Skin epidermis (tissue), 12 donors: ENCODE measurements at regions not wholly inside any gene's neighbourhood (a gene's known extent, or its start where the extent isn't known, plus 50 kb on each side); places are given as distances from the start of the nearest gene placed in this dataset.

Source experiments
- H3K27ac ChIP-seq, 21 experiments: fragments of 200-600 bp; sonication (generic) in 11 of 21; one replicate each; pipeline ENCODE4 v1.5.0; 2020; ENCODE audit warnings: mild to moderate bottlenecking in 3 of 21, inconsistent platforms in 2 of 21, moderate library complexity in 2 of 21
- H3K4me3 ChIP-seq, 7 experiments: fragments of 200-600 bp; sonication (generic) in 2 of 7; one replicate each; pipeline ENCODE4 v1.5.0; 2020; ENCODE audit warnings: inconsistent platforms in 2 of 7, mild to moderate bottlenecking in 2 of 7, moderate library complexity in 1 of 7

DNA sequence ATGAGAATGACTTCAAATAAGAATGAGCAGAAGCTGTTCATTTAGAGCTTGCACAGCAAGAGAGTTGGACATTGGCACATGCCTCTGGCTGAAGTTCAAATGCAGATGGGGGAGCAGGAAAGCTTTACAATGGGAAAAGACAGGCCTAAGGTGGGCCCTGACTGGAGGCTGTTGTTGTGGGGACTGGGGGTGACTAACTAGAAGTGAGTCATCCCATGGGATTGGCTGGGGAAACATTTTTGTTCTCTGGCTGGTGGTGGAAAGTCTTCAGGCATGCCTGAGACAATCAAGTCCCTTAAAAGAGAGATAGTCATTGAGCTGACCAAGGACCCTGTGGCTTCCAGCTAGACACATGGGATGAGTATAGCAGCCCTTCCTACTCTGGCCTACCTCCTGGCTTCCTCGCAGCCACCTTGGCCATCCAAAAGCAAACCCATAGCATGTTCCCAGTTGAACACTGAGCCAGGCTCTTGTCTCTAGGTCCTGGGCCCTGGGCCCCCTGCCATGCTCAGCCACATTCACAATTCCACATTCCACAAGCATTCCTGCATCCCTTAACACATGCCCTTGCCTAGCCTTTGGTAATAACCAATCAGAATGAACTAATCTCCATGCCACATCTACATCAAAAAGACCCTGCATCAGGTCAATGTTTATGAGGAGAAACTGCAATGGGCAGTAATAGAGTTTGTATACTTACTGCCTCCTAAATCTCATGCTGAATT lies 873.4 kb downstream of the NLGN4Y start:
- no peak overlapping the region for H3K4me3 ChIP-seq
- H3K27ac ChIP-seq, result no peak overlapping the region

DNA sequence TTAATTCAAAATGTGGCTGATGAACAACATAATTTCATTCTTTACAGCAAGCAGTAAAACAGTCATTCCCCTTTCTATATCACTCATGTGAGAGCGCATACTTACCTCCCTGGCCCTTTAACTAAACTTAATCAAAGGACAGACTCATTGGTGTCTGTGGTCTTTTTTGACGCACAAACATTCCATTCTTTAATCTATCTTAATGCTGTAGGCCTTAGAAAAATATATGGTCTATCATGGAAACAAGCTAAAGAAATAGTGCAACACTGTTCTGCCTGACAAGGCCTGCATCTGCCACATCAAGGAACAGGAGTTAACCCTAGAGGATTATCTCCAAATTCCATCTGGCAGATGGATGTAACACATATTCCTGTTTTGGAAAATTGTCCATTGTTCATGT lies 878.1 kb downstream of the NLGN4Y start:
- Histone ChIP-seq H3K4me3 (no peak overlapping the region), H3K27ac (no peak overlapping the region)

DNA sequence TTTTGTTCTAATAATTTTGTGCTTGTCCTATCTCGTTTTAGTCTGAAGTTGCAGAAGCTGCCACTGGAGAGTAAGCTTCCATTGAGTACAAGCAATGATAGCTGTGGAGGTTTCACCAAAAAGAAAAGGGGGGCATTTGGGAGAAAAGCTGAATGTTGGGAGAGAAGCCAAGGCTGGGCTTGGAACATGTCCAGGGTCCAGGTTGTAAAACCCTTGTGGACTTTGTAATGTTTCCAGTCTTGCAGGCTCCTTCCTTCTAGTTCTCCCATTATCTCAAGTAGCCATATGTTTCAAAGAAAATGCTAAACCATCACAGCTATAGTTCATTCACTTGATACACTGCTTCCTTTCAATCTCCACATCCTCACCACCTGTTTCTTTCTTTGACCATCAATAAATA lies 880.2 kb downstream of the NLGN4Y start:
- Histone ChIP-seq H3K4me3 (no peak overlapping the region), H3K27ac (no peak overlapping the region)

DNA sequence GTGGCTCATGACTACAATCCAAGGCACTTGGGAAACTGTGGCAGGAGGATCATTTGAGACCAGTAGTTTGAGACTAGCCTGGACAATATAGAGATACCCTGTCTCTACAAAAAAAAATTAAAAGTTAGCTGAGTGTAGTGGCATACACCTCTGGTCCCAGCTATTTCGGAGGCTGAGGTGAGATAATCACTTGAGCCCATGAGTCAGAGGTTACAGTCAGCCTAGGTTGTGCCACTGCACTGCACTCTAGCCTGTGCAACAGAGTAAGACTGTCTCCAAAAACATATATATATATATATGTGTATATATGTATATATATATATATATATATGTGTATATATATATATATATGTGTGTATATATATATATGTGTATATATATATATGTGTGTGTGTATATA lies 890.8 kb downstream of the NLGN4Y start:
- Histone ChIP-seq H3K27ac (no peak overlapping the region), H3K4me3 (no peak overlapping the region)

DNA sequence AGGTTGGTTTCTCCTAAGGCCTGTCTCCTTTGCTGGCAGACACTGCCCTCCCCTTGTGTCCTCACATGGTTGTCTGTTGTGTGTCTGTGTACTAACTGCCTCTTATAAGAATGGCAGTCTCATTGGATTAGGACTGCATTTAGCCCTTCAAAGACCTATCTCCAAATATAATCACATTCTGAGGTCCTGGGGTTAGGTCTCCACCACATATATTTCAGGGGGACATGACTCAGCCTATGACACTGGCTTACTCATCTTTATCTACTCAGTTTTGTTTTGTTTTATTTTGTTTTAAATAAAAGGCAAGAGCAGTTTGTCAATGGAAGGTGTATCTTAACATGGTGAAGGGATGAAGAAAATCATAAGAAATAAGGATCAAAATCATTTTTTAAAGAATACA lies 894.3 kb downstream of the NLGN4Y start:
- Histone ChIP-seq H3K27ac (no peak overlapping the region), H3K4me3 (no peak overlapping the region)

DNA sequence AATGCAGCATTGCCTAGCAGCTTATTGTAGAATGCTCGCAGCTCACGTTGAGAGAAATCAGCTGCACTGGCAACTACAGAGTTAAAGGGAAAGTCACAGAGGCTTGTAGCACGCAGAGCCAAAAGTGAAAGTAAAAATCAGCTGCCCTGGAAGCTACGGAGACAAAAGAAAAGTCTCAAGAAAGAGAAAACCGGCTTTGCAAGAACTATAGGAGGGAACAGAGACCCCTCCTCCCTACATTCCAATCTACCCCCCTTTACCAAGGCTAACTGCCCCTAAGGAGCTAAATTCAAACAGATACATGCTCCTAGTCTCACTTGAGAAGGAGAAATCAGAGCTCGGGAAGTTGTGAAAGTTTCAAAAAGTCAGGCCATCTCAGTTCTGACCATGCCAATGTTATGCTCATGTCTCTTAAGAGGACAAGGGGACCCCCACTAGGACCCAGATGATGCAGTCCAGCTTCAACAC lies 900.4 kb downstream of the NLGN4Y start:
- Histone ChIP-seq H3K4me3 (peak overlapping the region in 6 of 7 experiments; percentile 15 to 34 (median 26)), H3K27ac (peak overlapping the region in 10 of 21 experiments; percentile 17 to 86 (median 70))

DNA sequence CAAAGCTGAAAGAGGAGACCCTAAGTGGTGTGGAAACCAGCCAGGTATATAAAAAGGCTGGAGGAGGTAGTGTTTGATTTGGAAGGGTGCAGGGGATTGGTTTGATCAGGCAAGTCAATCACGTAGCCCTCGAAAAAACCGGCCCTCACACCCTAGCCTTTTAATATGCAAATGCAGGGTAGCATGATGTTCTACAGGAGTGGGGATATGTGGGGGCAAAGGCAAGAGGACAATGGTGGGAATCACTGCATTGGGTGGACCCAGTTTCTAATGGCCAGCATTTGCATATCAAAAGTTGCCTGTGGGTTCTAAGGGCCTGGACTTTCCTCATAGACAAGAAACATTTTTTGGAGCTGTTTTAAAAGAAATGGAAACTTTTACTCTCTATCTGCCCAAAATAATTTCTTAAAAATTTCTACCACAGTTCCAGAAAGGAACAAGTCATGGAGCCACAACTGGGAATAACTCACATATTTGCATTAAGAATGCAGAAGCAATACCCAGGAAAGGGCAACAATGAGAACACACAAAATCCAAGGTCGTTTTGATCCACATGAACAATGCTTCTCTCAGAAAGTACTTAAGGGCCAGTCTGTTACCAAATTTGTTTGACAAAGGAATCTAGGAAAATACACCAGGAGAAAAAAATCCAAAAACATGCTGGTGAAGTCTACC lies 915.8 kb downstream of the NLGN4Y start:
- no peak overlapping the region for H3K4me3 ChIP-seq
- H3K27ac ChIP-seq, result no peak overlapping the region

DNA sequence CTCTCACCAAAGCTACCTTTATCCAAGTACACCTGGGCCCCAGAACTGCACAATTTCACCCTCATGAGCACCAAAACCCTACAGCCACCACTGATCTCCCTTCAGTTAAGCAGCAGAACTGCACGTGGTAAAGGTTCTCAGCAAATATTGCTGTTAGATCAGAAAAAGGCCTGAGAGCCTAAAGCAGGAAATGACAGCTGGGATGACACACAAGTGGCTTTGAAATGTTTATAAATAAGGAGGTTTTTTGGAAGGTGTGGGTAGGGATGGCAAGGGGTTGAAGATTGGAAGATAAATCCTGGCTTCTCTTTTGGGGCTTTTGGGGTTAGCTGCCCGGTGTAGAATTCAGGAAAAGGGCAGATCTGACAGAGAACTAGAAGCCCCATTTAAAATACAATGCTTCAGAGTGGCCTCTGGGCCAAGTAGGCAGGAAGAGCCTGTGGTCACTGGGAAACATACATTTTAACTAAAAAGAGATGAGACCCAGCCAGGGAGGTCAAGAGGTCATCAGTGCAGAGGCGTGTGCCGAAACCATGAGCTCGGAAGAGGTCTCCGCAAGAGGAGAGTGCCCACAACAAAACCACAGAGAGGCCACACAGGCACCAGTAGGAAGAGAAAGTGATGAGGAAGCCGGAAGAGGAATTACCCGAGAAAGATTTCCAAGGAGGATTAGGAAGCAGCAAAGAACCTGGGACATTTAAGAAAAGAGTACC lies 916.5 kb downstream of the NLGN4Y start:
- no peak overlapping the region for H3K27ac ChIP-seq

DNA sequence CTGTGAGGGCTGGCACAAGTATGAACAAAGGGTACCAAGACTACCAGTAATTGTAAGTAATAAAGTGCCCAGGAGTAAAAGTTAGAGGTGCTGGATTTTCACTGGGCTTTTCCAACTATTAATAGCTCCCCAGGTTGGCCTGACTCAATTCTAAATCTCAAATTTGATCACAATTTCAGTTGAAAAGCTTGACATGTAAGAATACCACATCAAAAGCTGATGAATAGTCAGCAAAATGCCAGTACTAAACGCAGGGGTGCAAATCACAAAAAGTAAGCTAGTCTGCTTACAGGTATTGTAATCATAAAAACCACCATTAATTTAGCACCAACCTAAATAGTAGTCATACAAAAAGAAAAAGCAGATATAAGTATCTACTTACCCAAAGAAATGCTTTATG lies 917.5 kb downstream of the NLGN4Y start:
- H3K4me3 ChIP-seq, result no peak overlapping the region
- no peak overlapping the region for H3K27ac ChIP-seq

More for the DNA sequence above, 916.5 kb downstream of the NLGN4Y start:
- H3K4me3 ChIP-seq, result no peak overlapping the region

DNA sequence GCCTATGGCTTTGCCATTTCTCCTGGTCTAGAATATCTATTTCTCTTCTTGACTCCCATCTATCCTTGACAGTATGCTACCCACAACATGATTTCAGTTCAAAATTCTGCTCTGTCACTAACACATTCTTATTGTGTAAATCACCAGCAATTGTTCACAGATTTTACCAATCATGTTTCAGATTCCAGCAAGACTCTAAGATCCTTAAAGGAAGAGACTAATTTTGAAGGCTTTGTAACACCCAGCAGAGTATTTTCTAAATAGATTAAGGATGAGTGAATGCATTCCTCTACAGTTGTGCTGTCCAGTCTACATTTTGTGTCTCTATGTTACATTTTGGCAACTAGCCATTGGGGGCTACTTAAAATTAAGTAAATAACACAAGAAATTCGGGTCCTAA lies 921.5 kb downstream of the NLGN4Y start:
- Histone ChIP-seq H3K4me3 (no peak overlapping the region), H3K27ac (no peak overlapping the region)

DNA sequence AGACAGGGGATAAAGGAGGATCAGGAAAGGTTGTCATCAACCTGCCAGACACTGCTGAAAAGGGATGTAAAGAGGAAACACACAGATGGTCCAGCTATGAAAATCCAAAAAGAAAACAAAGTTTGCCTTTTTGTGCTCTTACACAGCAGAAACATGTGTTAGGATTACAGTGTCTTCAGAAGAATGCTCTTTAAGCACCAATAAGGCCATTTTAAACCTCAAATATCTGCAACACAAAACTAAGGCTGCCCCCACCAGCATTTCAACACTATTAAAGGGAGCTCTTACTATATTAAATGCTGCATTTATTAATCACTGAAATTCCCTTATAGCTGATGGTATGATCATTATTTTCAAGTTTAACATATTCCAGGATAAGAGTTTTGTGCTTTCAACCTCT lies 922.5 kb downstream of the NLGN4Y start:
- H3K27ac ChIP-seq, result no peak overlapping the region
- H3K4me3 ChIP-seq, result no peak overlapping the region

DNA sequence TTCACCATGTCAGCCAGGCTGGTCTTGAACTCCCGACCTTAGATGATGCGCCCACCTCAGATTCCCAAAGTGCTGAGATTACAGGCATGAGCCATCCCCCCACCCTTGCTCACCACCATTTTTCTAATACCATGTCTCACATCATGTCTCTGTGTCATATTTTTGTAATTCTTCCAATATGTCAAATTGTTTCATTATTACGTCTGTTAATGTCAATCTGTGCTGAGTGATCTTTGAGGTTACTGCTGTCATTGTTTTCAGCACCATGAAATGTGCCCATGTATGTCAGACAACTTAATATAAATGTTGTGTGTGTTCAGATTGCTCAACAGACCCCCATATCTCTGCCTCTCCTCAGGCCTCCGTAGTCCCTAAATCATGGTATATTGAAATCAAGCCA lies 923.6 kb downstream of the NLGN4Y start:
- no peak overlapping the region for H3K27ac ChIP-seq
- H3K4me3 ChIP-seq, result no peak overlapping the region

DNA sequence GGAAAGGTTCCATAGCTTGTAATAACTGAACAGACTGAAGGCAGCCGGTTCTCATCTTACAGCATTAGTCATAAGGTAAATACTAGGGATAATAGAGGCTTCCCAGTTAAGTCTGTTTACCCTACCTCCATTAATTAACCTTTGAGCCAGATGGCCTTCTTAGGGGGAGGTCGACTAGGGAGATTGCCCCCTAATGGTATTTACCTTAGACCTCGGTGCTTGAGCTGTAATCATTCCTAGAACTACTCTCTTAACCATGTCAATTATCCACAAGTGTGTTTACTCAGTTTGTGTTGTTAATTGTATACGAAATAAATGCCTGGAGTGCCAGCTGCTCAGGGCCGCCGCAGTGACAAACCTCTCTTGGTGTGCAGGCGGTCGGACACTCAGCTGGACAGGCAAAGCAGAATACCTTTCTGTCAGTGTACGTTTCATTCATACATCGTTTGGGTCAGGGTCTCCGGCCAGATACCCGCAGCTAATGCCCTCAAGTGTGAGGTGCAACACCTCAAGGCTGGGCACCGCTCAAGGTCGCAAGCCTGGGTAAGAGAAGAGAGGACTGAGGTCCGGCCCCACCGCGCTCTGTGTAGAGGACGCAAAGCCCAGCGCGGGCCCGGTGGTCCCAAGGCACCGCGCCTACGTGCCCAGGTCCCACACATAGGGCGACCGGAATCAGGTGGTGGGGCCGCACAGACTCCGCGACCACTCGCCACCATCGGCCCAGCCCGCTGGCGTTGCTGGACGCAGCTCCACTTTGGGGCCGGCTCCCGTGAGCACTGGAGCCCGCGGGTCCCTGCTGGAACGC lies 931.0 kb downstream of the NLGN4Y start:
- H3K4me3 ChIP-seq, result peak overlapping the region in 5 of 7 experiments; percentile 1 to 40 (median 28)
- peak overlapping the region in 1 of 21 experiments; percentile 18 for H3K27ac ChIP-seq

DNA sequence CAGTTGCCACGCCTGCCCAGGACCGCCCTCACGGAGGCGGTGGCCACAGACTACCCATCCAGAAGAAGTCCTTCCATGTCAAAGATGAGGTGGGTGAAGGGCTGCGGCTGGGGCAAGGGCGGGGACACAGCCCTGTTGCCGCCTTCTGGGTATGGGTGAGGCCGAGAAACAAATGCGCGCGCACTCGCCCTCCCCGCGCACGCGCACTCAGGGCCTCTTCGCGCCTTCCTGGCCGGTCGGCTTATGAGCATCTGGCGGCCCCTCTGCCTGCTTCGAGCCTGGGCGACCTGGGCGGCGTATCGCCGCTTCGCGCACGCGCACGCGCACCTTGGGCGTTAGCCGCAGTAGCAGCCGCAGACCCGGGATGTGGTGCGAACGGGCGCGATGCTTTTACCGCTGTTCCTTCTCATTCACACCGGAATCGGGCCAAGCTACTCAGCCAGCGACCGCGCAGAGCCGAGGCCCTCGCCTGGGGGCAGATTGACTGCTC lies 931.7 kb downstream of the NLGN4Y start:
- H3K27ac ChIP-seq, result peak overlapping the region in 1 of 21 experiments; percentile 18
- peak overlapping the region in 6 of 7 experiments; percentile 1 to 40 (median 24) for H3K4me3 ChIP-seq

DNA sequence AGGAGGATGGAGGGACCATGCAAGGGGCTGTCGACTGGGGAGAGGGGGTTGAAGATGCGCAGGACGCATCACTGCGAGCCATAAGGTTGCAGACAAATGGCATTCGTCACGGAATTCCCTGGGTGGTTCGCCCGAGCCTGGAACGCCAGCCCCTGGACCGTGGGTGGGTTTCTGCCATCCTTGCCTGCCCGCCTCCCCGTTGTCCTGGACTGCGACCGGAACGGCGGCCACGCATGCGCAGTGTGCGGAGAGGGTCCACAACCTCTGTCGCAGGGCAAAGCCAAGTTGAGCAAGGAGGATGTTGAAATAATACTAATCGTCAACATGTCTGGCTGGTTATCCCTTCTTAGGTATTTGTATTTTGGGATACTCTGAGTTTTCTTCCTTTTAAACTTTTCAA lies 932.2 kb downstream of the NLGN4Y start:
- Histone ChIP-seq H3K27ac (peak overlapping the region in 1 of 21 experiments; percentile 18), H3K4me3 (peak overlapping the region in 5 of 7 experiments; percentile 15 to 40 (median 28))

DNA sequence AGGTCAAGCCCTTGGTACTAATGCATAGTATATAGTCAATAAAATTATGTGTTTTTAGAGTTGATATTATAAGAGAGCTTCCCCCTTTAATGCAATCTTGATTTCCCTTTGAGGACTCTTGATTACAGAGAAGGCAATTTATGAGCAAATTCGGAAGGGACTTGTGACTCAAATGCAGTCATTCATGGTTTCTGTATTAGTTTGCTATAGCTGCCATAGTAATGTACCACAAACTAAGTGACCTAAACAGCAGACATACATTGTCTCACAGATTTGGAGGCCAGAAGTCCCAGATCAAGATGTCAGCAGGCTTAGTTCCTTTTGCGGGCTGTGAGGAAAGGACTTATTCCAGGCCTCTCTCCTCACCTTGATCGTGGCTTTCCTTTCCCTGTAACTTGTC lies 933.4 kb downstream of the NLGN4Y start:
- no peak overlapping the region for H3K27ac ChIP-seq
- no peak overlapping the region for H3K4me3 ChIP-seq

DNA sequence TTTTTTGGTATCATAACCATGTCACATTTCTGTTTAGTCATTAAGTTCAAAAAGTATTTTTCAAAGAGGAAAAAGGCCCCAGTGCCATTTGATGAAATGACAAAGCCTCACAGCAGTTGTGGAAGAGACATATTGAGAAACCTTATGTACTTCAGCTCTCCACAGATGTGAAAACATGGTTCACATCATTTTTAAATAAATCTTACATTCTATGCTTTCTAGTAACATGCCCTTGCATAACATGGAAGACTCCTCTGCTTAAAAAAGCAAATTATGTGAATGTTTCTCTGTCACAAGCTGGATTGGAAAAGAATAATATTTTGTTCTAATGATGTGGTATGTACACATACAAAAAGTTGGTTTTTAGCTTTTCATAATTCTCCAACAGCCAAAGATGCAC lies 934.1 kb downstream of the NLGN4Y start:
- H3K27ac ChIP-seq, result no peak overlapping the region
- no peak overlapping the region for H3K4me3 ChIP-seq

DNA sequence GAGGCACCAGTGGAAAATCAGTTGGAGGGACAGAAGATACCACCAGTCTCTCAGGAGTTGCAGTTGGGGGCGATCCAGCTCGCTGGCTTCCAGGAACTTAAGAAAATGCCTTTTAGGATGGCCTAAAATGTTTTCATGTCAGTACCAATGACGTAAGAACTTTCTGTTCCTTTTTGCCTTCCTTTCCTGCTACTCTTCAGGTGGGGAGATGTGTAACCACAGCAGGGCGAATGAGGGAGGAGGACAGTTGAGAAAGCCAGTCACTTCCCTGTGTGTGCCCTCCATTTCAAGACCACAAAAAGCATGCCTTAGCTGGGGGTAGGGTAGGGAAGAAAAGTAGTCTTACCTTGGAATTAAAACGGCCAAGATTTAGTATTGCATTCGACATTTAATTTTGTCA lies 941.6 kb downstream of the NLGN4Y start:
- Histone ChIP-seq H3K4me3 (no peak overlapping the region), H3K27ac (no peak overlapping the region)

DNA sequence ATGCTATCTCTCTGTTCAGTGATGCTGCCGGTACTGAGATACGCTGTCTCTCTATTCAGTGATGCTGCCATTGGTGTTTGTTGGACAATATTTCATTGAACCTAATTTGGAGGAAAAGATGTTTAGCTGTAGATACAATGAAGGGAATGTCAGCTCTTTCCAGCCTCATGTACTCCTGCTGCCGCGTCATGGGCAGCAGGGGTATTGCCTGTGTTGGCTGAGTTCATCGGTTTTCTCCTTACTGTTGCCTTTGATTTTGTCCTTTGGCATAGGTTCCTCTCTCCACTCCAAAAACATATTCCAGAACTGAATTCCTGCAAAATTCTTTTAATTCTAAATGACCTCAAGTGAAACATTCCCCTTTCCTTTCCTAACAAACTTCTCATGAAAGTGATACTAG lies 942.6 kb downstream of the NLGN4Y start:
- no peak overlapping the region for H3K27ac ChIP-seq
- no peak overlapping the region for H3K4me3 ChIP-seq

DNA sequence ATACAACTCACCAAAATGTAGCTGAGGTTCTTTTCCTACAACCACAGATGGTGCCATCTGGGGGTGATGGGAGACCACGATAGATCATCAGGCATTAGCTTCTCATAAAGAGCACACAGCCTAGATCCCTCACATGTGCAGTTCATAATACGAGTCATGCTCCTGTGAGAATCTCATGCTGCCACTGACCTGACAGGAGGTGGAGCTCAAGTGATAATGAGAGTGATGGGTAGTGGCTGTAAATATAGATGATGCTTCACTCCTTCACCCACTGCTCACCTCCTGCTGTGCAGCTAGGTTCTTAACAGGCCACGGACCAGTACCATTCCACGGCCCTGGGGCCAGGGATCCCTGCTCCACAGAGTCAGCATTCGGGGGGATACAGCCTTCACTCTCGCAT lies 943.8 kb downstream of the NLGN4Y start:
- Histone ChIP-seq H3K27ac (no peak overlapping the region), H3K4me3 (no peak overlapping the region)
